ENCODE measurements at regions not wholly inside any gene's neighbourhood (a gene's known extent, or its start where the extent isn't known, plus 50 kb on each side); places are given as distances from the start of the nearest gene placed in this dataset.
"Not testable (repeated sequence)": the region's sequence is repeated elsewhere in the genome, so short reads cannot be mapped to it uniquely, and the experiment has no call there.

GRCh38 chr2:16089491-16089890 is 149.1 kb downstream of the MYCN start:
- POLR2A ChIA-PET (ENCODE audit: partially characterized antibody), result interaction anchor here (1.3 kb wide), 1 partner anchor 15 kb away, joined by 4 read pairs; no protein-coding TSS in a partner anchor
- H3K23ac ChIP-seq (ENCODE audit: insufficient read length); H4K5ac ChIP-seq (ENCODE audit: insufficient read length, low read depth, low read length); FAIRE-seq; H2AFZ ChIP-seq (ENCODE audit: low read length); CTCF ChIA-PET (ENCODE audit: partially characterized antibody); H3K36me3 ChIP-seq (ENCODE audit: control insufficient read depth in 2 of 4, insufficient read depth in 4 of 4, low read length in 3 of 4); H3K4me3 ChIP-seq (ENCODE audit: extremely low read depth in 1 of 4, insufficient read depth in 2 of 4, low read depth in 3 of 4, low read length in 4 of 4); H4K91ac ChIP-seq (replicated peaks; ENCODE audit: insufficient read length, low read length); DNase-seq (ENCODE audit: low read depth in 1 of 2, low spot score in 2 of 2); H3K18ac ChIP-seq (ENCODE audit: extremely low read depth, low read length); H3K79me2 ChIP-seq (ENCODE audit: control insufficient read depth in 1 of 2, insufficient read depth in 2 of 2, low read length in 2 of 2); H3K79me1 ChIP-seq (ENCODE audit: low read depth, low read length); H2BK120ac ChIP-seq (replicated peaks; ENCODE audit: low read depth, low read length); H4K8ac ChIP-seq (ENCODE audit: extremely low read depth, insufficient read depth, low read length); H2BK5ac ChIP-seq (ENCODE audit: low read depth, low read length); H3K4me1 ChIP-seq (replicated peaks in 1 of 4; ENCODE audit: control insufficient read depth in 3 of 4, insufficient read depth in 4 of 4, low read length in 3 of 4); H3K4me2 ChIP-seq (ENCODE audit: insufficient read depth in 1 of 2, low read depth in 2 of 2, low read length in 2 of 2); H2BK12ac ChIP-seq (ENCODE audit: low read depth, low read length); H3K9me3 ChIP-seq (ENCODE audit: insufficient read depth in 2 of 2, low read depth in 1 of 2, low read length in 1 of 2); H3K4ac ChIP-seq (replicated peaks; ENCODE audit: insufficient read length, low read depth, low read length); H2AK5ac ChIP-seq (ENCODE audit: low read depth, low read length); H3K56ac ChIP-seq (replicated peaks; ENCODE audit: insufficient read length, low read depth, low read length); H3K27me3 ChIP-seq (replicated peaks in 1 of 4; ENCODE audit: control insufficient read depth in 3 of 4, extremely low read depth in 1 of 4, insufficient read depth in 3 of 4, low read length in 3 of 4); H3K27ac ChIP-seq (ENCODE audit: low read depth, low read length); H2BK20ac ChIP-seq (ENCODE audit: low read length); H3K14ac ChIP-seq (ENCODE audit: insufficient read length); H2BK15ac ChIP-seq (ENCODE audit: low read length); H4K20me1 ChIP-seq (replicated peaks in 1 of 2; ENCODE audit: control insufficient read depth in 1 of 2, insufficient read depth in 2 of 2, low read length in 2 of 2); H3K23me2 ChIP-seq (ENCODE audit: low read depth, low read length); H3K9ac ChIP-seq (replicated peaks in 1 of 4; ENCODE audit: extremely low read depth in 1 of 4, low read depth in 3 of 4, low read length in 3 of 4): not testable (repeated sequence)
- WGBS, 2 experiments (ENCODE audit: extremely low coverage in 1 of 2, insufficient coverage in 1 of 2, insufficient read length in 1 of 2, insufficient replicate concordance in 2 of 2, low coverage in 1 of 2, low lambda C conversion rate in 2 of 2, missing lambda C conversion rate in 1 of 2), result 80% methylated on average over 7 of the region's 7 CpGs; no CpG with 5 or more reads in 1 of the 2 experiments

All from H1 (cell line).